Stomach (tissue), 4 donors: ENCODE measurements at regions not wholly inside any gene's neighbourhood (a gene's known extent, or its start where the extent isn't known, plus 50 kb on each side); places are given as distances from the start of the nearest gene placed in this dataset.

Experiments used
- CTCF ChIP-seq, 7 experiments: fragments of 450-650 bp in 4 of 7; fragments of 200-600 bp in 3 of 7; sonication (generic) in 3 of 7; IDR thresholded peaks; one replicate each; pipeline ENCODE4 v1.5.1; 2016 to 2019; ENCODE audit warnings: antibody characterized with exemption in 7 of 7, control low read depth in 2 of 7, mild to moderate bottlenecking in 1 of 7
- POLR2A ChIP-seq, 4 donors: fragments of 450-650 bp; IDR thresholded peaks; one replicate each; pipeline ENCODE4 v1.6.1; 2016; ENCODE audit warnings: antibody characterized with exemption in 4 of 4, control low read depth in 2 of 4, mild to moderate bottlenecking in 1 of 4, moderate library complexity in 1 of 4
- POLR2AphosphoS5 ChIP-seq, 3 donors: sonication (generic); formaldehyde crosslinking; IDR thresholded peaks; one replicate each; pipeline ENCODE4 v1.6.1; 2016; ENCODE audit warnings: antibody characterized with exemption in 3 of 3

DNA sequence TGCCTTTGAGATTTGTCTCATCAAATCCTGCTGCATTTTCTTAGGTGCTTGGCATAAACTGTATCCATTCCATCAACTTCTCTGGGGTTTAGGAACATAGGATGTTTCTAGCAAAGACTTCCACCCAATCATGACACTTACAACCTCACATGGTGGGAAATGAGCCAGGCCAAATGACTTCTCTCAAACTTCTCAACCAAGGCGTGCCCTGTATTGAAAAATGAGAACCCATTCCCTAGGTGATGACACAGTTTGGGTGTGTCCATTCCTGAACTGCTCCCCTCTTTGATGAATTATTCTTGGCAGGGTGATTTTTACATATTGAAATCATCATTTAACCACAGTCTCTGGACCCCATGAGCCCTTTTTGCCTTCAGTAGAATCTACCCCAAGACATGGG, 161.1 kb downstream of the EN1 start:
- TF ChIP-seq POLR2A (IDR thresholded peaks at IDR 0.05) = no peak
- TF ChIP-seq CTCF (IDR thresholded peaks at IDR 0.05) = no peak
- TF ChIP-seq POLR2AphosphoS5 (IDR thresholded peaks at IDR 0.05) = no peak
